H1 (cell line): ENCODE measurements at regions not wholly inside any gene's neighbourhood (a gene's known extent, or its start where the extent isn't known, plus 50 kb on each side); places are given as distances from the start of the nearest gene placed in this dataset.

ENCODE experiments used
- CTCF ChIA-PET: fragments of 300-600 bp; sonication (Branson Sonifier 250); formaldehyde crosslinking; loops from one replicate; lab custom pipeline; 2021; ENCODE audit not compliant: partially characterized antibody; lab: Charles Lee
- POLR2A ChIA-PET: fragments of 300-600 bp; sonication (Branson Sonifier 250); formaldehyde crosslinking; loops from one replicate; lab custom pipeline; 2021; ENCODE audit warnings: inconsistent platforms; ENCODE audit not compliant: partially characterized antibody; lab: Charles Lee
- DNase-seq, 2 experiments: peaks; one replicate each; pipeline versions ENCODE4 v3.0.0 to v3.0.0-alpha.2; 2010 to 2022; ENCODE audit warnings: low spot score in 2 of 2, low read depth in 1 of 2, mixed read lengths in 1 of 2
- FAIRE-seq: peaks from 2 replicates; lab custom pipeline; 2011; peaks lifted over from hg19 to GRCh38; lab: Jason Lieb, UNC
- H2AFZ ChIP-seq: 2 replicates; pipeline ENCODE4 v1.8.1; 2012; ENCODE audit warnings: low read length, inconsistent platforms
- H2AK5ac ChIP-seq: 2 replicates; pipeline ENCODE4 v1.6.1; 2013; ENCODE audit warnings: low read depth, low read length
- H2BK120ac ChIP-seq: replicated peaks from 2 replicates; pipeline ENCODE3; 2013; ENCODE audit warnings: low read depth, low read length, inconsistent platforms
- H2BK12ac ChIP-seq: 2 replicates; pipeline ENCODE4 v1.6.1; 2013; ENCODE audit warnings: low read depth, low read length
- H2BK15ac ChIP-seq: 2 replicates; pipeline ENCODE4 v1.6.1; 2013; ENCODE audit warnings: low read length
- H2BK20ac ChIP-seq: 2 replicates; pipeline ENCODE4 v1.6.1; 2013; ENCODE audit warnings: low read length
- H2BK5ac ChIP-seq: 2 replicates; pipeline ENCODE4 v1.6.1; 2013; ENCODE audit warnings: low read depth, low read length
- H3K14ac ChIP-seq: 2 replicates; pipeline ENCODE4 v1.6.1; 2013; ENCODE audit warnings: inconsistent platforms; ENCODE audit not compliant: insufficient read length
- H3K18ac ChIP-seq: 2 replicates; pipeline ENCODE4 v1.6.1; 2013; ENCODE audit warnings: low read length; ENCODE audit errors: extremely low read depth
- H3K23ac ChIP-seq: 2 replicates; pipeline ENCODE4 v1.6.1; 2013; ENCODE audit warnings: inconsistent platforms; ENCODE audit not compliant: insufficient read length
- H3K23me2 ChIP-seq: 2 replicates; pipeline ENCODE4 v1.6.1; 2013; ENCODE audit warnings: low read depth, low read length
- H3K27ac ChIP-seq: 2 replicates; pipeline ENCODE4 v1.6.1; 2011; ENCODE audit warnings: low read depth, low read length, inconsistent platforms
- H3K27me3 ChIP-seq, 4 experiments: replicated peaks in 1 of 4; 1 replicate in 1 of 4; 2 replicates in 3 of 4; pipeline versions ENCODE4 v1.6.1 to v1.8.1; 2011 to 2013; ENCODE audit warnings: low read length in 3 of 4, mild to moderate bottlenecking in 3 of 4, inconsistent platforms in 2 of 4, mixed read lengths in 2 of 4, moderate library complexity in 1 of 4; ENCODE audit not compliant: control insufficient read depth in 3 of 4, insufficient read depth in 3 of 4; ENCODE audit errors: extremely low read depth in 1 of 4
- H3K36me3 ChIP-seq, 4 experiments: 2 replicates each; pipeline versions ENCODE4 v1.6.1 to v1.8.1; 2011 to 2013; ENCODE audit warnings: mild to moderate bottlenecking in 4 of 4, low read length in 3 of 4, moderate library complexity in 2 of 4, control low read depth in 1 of 4, inconsistent platforms in 1 of 4; ENCODE audit not compliant: insufficient read depth in 4 of 4, control insufficient read depth in 2 of 4
- H3K4ac ChIP-seq: replicated peaks from 2 replicates; pipeline ENCODE3; 2013; ENCODE audit warnings: low read length, low read depth, mixed read lengths, inconsistent platforms; ENCODE audit not compliant: insufficient read length
- H3K4me1 ChIP-seq, 4 experiments: replicated peaks in 1 of 4; 1 replicate in 1 of 4; 2 replicates in 3 of 4; pipeline versions ENCODE4 v1.6.1 to v1.8.1; 2011 to 2013; ENCODE audit warnings: low read length in 3 of 4, inconsistent platforms in 2 of 4, mixed read lengths in 1 of 4; ENCODE audit not compliant: insufficient read depth in 4 of 4, control insufficient read depth in 3 of 4
- H3K4me2 ChIP-seq, 2 experiments: 2 replicates each; pipeline versions ENCODE4 v1.6.1 to v1.8.1; 2011 to 2013; ENCODE audit warnings: low read depth in 2 of 2, low read length in 2 of 2, control low read depth in 1 of 2, inconsistent platforms in 1 of 2, mild to moderate bottlenecking in 1 of 2; ENCODE audit not compliant: insufficient read depth in 1 of 2
- H3K4me3 ChIP-seq, 4 experiments: fragments of 200-600, 300-600 bp in 1 of 4; sonication (generic), shearing (Covaris generic), sonication (Bioruptor Twin) in 1 of 4; 2 replicates each; pipeline versions ENCODE4 v1.5.1 to v1.8.1; 2011 to 2016; ENCODE audit warnings: low read length in 4 of 4, low read depth in 3 of 4, control low read depth in 2 of 4, inconsistent platforms in 2 of 4, mild to moderate bottlenecking in 2 of 4, mixed read lengths in 1 of 4, moderate library complexity in 1 of 4; ENCODE audit not compliant: insufficient read depth in 2 of 4; ENCODE audit errors: extremely low read depth in 1 of 4
- H3K56ac ChIP-seq: replicated peaks from 2 replicates; pipeline ENCODE3; 2013; ENCODE audit warnings: low read depth, mild to moderate bottlenecking, mixed read lengths, low read length, inconsistent platforms; ENCODE audit not compliant: insufficient read length
- H3K79me1 ChIP-seq: 2 replicates; pipeline ENCODE4 v1.6.1; 2013; ENCODE audit warnings: low read depth, low read length, control low read depth
- H3K79me2 ChIP-seq, 2 experiments: 2 replicates each; pipeline versions ENCODE4 v1.6.1 to v1.8.1; 2012 to 2013; ENCODE audit warnings: low read length in 2 of 2, mild to moderate bottlenecking in 2 of 2, inconsistent platforms in 1 of 2; ENCODE audit not compliant: insufficient read depth in 2 of 2, control insufficient read depth in 1 of 2
- H3K9ac ChIP-seq, 4 experiments: replicated peaks in 1 of 4; 1 replicate in 1 of 4; 2 replicates in 3 of 4; pipeline versions ENCODE4 v1.6.1 to v1.8.1; 2011 to 2013; ENCODE audit warnings: low read depth in 3 of 4, low read length in 3 of 4, control low read depth in 2 of 4, mild to moderate bottlenecking in 2 of 4, moderate library complexity in 2 of 4, inconsistent platforms in 1 of 4; ENCODE audit errors: extremely low read depth in 1 of 4
- H3K9me3 ChIP-seq, 2 experiments: 2 replicates each; pipeline versions ENCODE4 v1.6.1 to v1.8.1; 2012 to 2013; ENCODE audit warnings: mild to moderate bottlenecking in 2 of 2, moderate library complexity in 2 of 2, control low read depth in 1 of 2, inconsistent platforms in 1 of 2, low read depth in 1 of 2, low read length in 1 of 2, mixed read lengths in 1 of 2; ENCODE audit not compliant: insufficient read depth in 2 of 2
- H4K20me1 ChIP-seq, 2 experiments: replicated peaks in 1 of 2; 2 replicates each; pipeline versions ENCODE3 to v1.8.1; 2011 to 2013; ENCODE audit warnings: inconsistent platforms in 2 of 2, low read length in 2 of 2, mild to moderate bottlenecking in 1 of 2; ENCODE audit not compliant: insufficient read depth in 2 of 2, control insufficient read depth in 1 of 2
- H4K5ac ChIP-seq: 2 replicates; pipeline ENCODE4 v1.6.1; 2013; ENCODE audit warnings: low read length, low read depth, mixed read lengths, inconsistent platforms; ENCODE audit not compliant: insufficient read length
- H4K8ac ChIP-seq: 2 replicates; pipeline ENCODE4 v1.8.0; 2013; ENCODE audit warnings: mild to moderate bottlenecking, moderate library complexity, low read length, inconsistent platforms; ENCODE audit not compliant: insufficient read depth; ENCODE audit errors: extremely low read depth
- H4K91ac ChIP-seq: replicated peaks from 2 replicates; pipeline ENCODE3; 2013; ENCODE audit warnings: low read length, mixed read lengths, inconsistent platforms; ENCODE audit not compliant: insufficient read length
- GABPA ChIP-seq: IDR thresholded peaks from 2 replicates; pipeline ENCODE4 v1.6.1; 2011; ENCODE audit warnings: mild to moderate bottlenecking, low read length, moderate library complexity, borderline replicate concordance; ENCODE audit not compliant: insufficient read depth
- HDAC6 ChIP-seq: IDR thresholded peaks from one replicate; pipeline ENCODE4 v1.7.1; 2012; ENCODE audit warnings: low read depth, mild to moderate bottlenecking, inconsistent platforms, low read length, moderate library complexity
- JUN ChIP-seq: IDR thresholded peaks from 2 replicates; pipeline ENCODE4 v1.6.1; 2011; ENCODE audit warnings: low read depth, mild to moderate bottlenecking, improper control_type of control experiment, low read length
- MAFK ChIP-seq: IDR thresholded peaks from 2 replicates; pipeline ENCODE4 v1.6.1; 2012; ENCODE audit warnings: low read depth, mild to moderate bottlenecking, improper control_type of control experiment, low read length
- NANOG ChIP-seq: IDR thresholded peaks from 2 replicates; pipeline ENCODE4 v1.6.1; 2011; ENCODE audit warnings: low read length, low read depth, mild to moderate bottlenecking, inconsistent platforms; ENCODE audit not compliant: insufficient read depth, poor library complexity, severe bottlenecking
- RXRA ChIP-seq: IDR thresholded peaks from 2 replicates; pipeline ENCODE4 v1.6.1; 2011; ENCODE audit warnings: low read depth, mild to moderate bottlenecking, low read length, moderate library complexity; ENCODE audit not compliant: insufficient read depth
- SIX5 ChIP-seq: IDR thresholded peaks from 2 replicates; pipeline ENCODE4 v1.6.1; 2011; ENCODE audit warnings: mild to moderate bottlenecking, low read depth, low read length
- TAF7 ChIP-seq: optimal IDR thresholded peaks from 2 replicates; pipeline ENCODE3; 2011; ENCODE audit warnings: low read depth, mild to moderate bottlenecking, inconsistent platforms, low read length, moderate library complexity, borderline replicate concordance
- TBP ChIP-seq: IDR thresholded peaks from 2 replicates; pipeline ENCODE4 v1.6.1; 2011; ENCODE audit warnings: low read depth, low read length, improper control_type of control experiment
- YY1 ChIP-seq: IDR thresholded peaks from 2 replicates; pipeline ENCODE4 v1.6.1; 2011; ENCODE audit warnings: low read depth, mild to moderate bottlenecking, low read length
- ZNF274 ChIP-seq: IDR thresholded peaks from 2 replicates; pipeline ENCODE4 v1.7.0; 2012; ENCODE audit warnings: low read length, borderline replicate concordance; ENCODE audit errors: extremely low read depth
- WGBS, 2 experiments: shearing (Covaris generic) in 1 of 2; methylation state at CpG; one replicate each; pipeline versions ENCODE4 v1.1.6 to v1.1.7; 2013 to 2015; ENCODE audit warnings: low lambda C conversion rate in 2 of 2, mixed read lengths in 2 of 2, inconsistent platforms in 1 of 2, low coverage in 1 of 2, missing lambda C conversion rate in 1 of 2; ENCODE audit not compliant: insufficient replicate concordance in 2 of 2, insufficient coverage in 1 of 2, insufficient read length in 1 of 2; ENCODE audit errors: extremely low coverage in 1 of 2, missing lambda C conversion rate in 1 of 2; 5-methylcytosine and 5-hydroxymethylcytosine counted together

DNA sequence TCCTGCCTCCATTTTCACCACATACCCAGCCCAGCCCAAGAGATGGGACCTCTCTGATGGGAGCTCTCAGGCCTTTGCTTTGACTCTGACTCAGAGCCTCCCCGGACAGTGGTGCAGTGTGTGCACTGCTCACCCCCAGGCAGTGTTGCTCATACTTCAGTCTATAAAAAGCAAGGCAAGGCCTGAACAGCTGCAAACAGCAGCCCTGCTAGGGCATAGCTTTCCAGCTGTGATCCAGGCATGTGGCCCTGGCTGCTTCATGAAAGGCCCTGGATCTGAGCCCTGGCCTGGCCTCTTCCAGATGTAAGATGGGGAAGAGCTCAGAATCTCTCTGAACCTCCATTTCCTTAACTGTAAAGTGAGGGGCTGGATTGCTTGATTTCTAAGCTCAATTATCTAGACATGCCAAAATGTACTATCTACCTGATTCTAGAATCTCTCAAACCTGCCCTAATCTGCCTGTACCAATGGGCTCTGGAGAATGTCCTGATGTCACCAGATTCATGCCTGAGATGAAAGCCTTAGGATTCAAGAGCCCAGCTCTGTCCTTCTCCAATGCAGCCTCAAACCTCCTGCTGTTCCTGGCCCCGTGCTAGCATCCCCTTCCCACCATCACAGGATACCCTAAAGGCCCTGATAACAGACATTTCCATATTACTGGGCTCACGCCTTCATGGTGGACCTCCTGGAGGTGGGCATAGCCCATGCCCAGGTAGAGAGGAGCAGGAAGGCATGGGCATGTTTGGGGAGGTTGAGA, 206.9 kb downstream of the ARL4C start:
- Histone ChIP-seq H3K27ac (no peak overlapping the region), H3K79me1 (no peaks in the 10 kb centered on the region), H2AFZ (no peak overlapping the region), H3K9ac (no peak overlapping the region), H3K79me2 (no peaks in the 10 kb centered on the region), H3K23me2 (no peaks in the 10 kb centered on the region), H4K91ac (no peak overlapping the region), H4K5ac (no peak overlapping the region), H3K23ac (no peak overlapping the region), H3K4me1 (peaks cover 0 to 2% (median 1%) of the 10 kb centered on the region in 4 experiments; a peak in 5 of 7 replicates), H3K9me3 (no peaks in the 10 kb centered on the region), H2BK20ac (no peak overlapping the region), H3K56ac (no peak overlapping the region), H2BK5ac (no peak overlapping the region), H2BK12ac (no peak overlapping the region), H3K18ac (no peak overlapping the region; the same call in 1 of the 2 replicates), H3K36me3 (no peaks in the 10 kb centered on the region), H4K8ac (no peak overlapping the region), H4K20me1 (no peaks in the 10 kb centered on the region), H3K4me2 (no peak overlapping the region), H2AK5ac (no peak overlapping the region), H2BK15ac (no peak overlapping the region), H3K4ac (no peak overlapping the region), H3K14ac (no peak overlapping the region), H3K4me3 (no peak overlapping the region), H2BK120ac (no peak overlapping the region), H3K27me3 (no peaks in the 10 kb centered on the region)
- DNase-seq (no peak), FAIRE-seq (no peak)
- POLR2A ChIA-PET: no interaction called here
- TF ChIP-seq YY1 (no peak), RXRA (no peak), ZNF274 (no peak), MAFK (no peak), NANOG (no peak), TBP (no peak), JUN (no peak), SIX5 (no peak), GABPA (no peak), TAF7 (no peak), HDAC6 (no peak)
- 93% methylated on average over 3 of the region's 3 CpGs; no CpG with 5 or more reads in 1 of the 2 experiments for WGBS, 2 experiments
- CTCF ChIA-PET: interaction anchor here (0.5 to 3.6 kb wide), 31 partner anchors 10 to 887 kb away, joined by 3 to 42 read pairs (median 3); partner anchors contain the start of gene ARL4C
